Gastroesophageal sphincter (tissue), 3 donors: ENCODE measurements at regions not wholly inside any gene's neighbourhood (a gene's known extent, or its start where the extent isn't known, plus 50 kb on each side); places are given as distances from the start of the nearest gene placed in this dataset.

ENCODE experiments used
- POLR2A ChIP-seq, 2 donors: fragments of 450-650 bp; IDR thresholded peaks; one replicate each; pipeline ENCODE4 v1.6.1; 2017; ENCODE audit warnings: antibody characterized with exemption in 2 of 2, mild to moderate bottlenecking in 2 of 2, moderate library complexity in 1 of 2
- TF ChIP-seq, protein P1 (sequence below), 4 experiments: fragments of 200-600 bp in 2 of 4; fragments of 450-650 bp in 2 of 4; sonication (generic) in 1 of 4; IDR thresholded peaks; one replicate each; pipeline ENCODE4 v1.5.1; 2017 to 2019; ENCODE audit warnings: antibody characterized with exemption in 4 of 4, mild to moderate bottlenecking in 2 of 4, moderate library complexity in 2 of 4

GRCh38 chr1:56287721-56288120 is 291.6 kb downstream of the PLPP3 start:
- TF ChIP-seq POLR2A (IDR thresholded peaks at IDR 0.05): no peak
- TF ChIP-seq, protein P1, sequence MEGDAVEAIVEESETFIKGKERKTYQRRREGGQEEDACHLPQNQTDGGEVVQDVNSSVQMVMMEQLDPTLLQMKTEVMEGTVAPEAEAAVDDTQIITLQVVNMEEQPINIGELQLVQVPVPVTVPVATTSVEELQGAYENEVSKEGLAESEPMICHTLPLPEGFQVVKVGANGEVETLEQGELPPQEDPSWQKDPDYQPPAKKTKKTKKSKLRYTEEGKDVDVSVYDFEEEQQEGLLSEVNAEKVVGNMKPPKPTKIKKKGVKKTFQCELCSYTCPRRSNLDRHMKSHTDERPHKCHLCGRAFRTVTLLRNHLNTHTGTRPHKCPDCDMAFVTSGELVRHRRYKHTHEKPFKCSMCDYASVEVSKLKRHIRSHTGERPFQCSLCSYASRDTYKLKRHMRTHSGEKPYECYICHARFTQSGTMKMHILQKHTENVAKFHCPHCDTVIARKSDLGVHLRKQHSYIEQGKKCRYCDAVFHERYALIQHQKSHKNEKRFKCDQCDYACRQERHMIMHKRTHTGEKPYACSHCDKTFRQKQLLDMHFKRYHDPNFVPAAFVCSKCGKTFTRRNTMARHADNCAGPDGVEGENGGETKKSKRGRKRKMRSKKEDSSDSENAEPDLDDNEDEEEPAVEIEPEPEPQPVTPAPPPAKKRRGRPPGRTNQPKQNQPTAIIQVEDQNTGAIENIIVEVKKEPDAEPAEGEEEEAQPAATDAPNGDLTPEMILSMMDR (IDR thresholded peaks at IDR 0.05): no peak
